Liver (tissue), 8 donors: ENCODE measurements at regions not wholly inside any gene's neighbourhood (a gene's known extent, or its start where the extent isn't known, plus 50 kb on each side); places are given as distances from the start of the nearest gene placed in this dataset.

Source experiments
- DNase-seq: peaks from one replicate; pipeline ENCODE4 v3.0.0-alpha.2; 2017; ENCODE audit warnings: low spot score
- H3K27ac ChIP-seq, 2 donors: one replicate each; pipeline ENCODE4 v1.7.0; 2013; ENCODE audit warnings: inconsistent platforms in 2 of 2, low read length in 2 of 2, control low read depth in 1 of 2, low read depth in 1 of 2, mild to moderate bottlenecking in 1 of 2
- H3K27me3 ChIP-seq, 4 donors: one replicate each; pipeline versions ENCODE4 v1.6.1 to v1.7.0; 2013; ENCODE audit warnings: low read length in 3 of 4, inconsistent platforms in 1 of 4, mild to moderate bottlenecking in 1 of 4, moderate library complexity in 1 of 4; ENCODE audit not compliant: control insufficient read depth in 4 of 4, insufficient read depth in 4 of 4
- H3K36me3 ChIP-seq, 4 donors: one replicate each; pipeline versions ENCODE4 v1.6.1 to v1.7.0; 2013; ENCODE audit warnings: low read length in 3 of 4, mild to moderate bottlenecking in 3 of 4, low read depth in 1 of 4, moderate library complexity in 1 of 4; ENCODE audit not compliant: control insufficient read depth in 4 of 4, insufficient read depth in 3 of 4
- H3K4me1 ChIP-seq, 4 donors: one replicate each; pipeline versions ENCODE4 v1.6.1 to v1.7.0; 2013; ENCODE audit warnings: low read length in 3 of 4, mild to moderate bottlenecking in 3 of 4, moderate library complexity in 1 of 4; ENCODE audit not compliant: control insufficient read depth in 4 of 4, insufficient read depth in 4 of 4
- H3K4me3 ChIP-seq, 3 donors: one replicate each; pipeline versions ENCODE4 v1.6.1 to v1.7.0; 2013; ENCODE audit warnings: low read length in 3 of 3, control low read depth in 1 of 3, low read depth in 1 of 3, mild to moderate bottlenecking in 1 of 3
- H3K9ac ChIP-seq, 2 donors: one replicate each; pipeline ENCODE4 v1.7.0; 2013; ENCODE audit warnings: low read length in 2 of 2, mild to moderate bottlenecking in 2 of 2, moderate library complexity in 2 of 2, control low read depth in 1 of 2, low read depth in 1 of 2
- H3K9me3 ChIP-seq, 4 donors: one replicate each; pipeline versions ENCODE4 v1.6.1 to v1.7.0; 2013; ENCODE audit warnings: low read length in 3 of 4; ENCODE audit not compliant: control insufficient read depth in 4 of 4
- ATF3 ChIP-seq: IDR thresholded peaks from 2 replicates; pipeline ENCODE4 v1.6.1; 2016; ENCODE audit warnings: antibody characterized with exemption
- CTCF ChIP-seq: fragments of 150-350 bp; IDR thresholded peaks from 2 replicates; pipeline ENCODE4 v1.5.1; 2017; ENCODE audit warnings: improper control_type of control experiment, low read depth, low read length; ENCODE audit not compliant: missing input control
- FOXA2 ChIP-seq: IDR thresholded peaks from 2 replicates; pipeline ENCODE4 v1.6.1; 2016; ENCODE audit warnings: antibody characterized with exemption
- HNF4A ChIP-seq, 2 donors: conservative IDR thresholded peaks; 2 replicates each; pipeline ENCODE4 v1.6.1; 2016; ENCODE audit warnings: antibody characterized with exemption in 2 of 2, mild to moderate bottlenecking in 2 of 2
- HNF4G ChIP-seq: IDR thresholded peaks from 2 replicates; pipeline ENCODE4 v1.6.1; 2016; ENCODE audit warnings: antibody characterized with exemption
- JUND ChIP-seq, 2 donors: IDR thresholded peaks; 2 replicates each; pipeline ENCODE4 v1.6.1; 2016; ENCODE audit warnings: antibody characterized with exemption in 2 of 2
- MAX ChIP-seq: IDR thresholded peaks from 2 replicates; pipeline ENCODE4 v1.6.1; 2016; ENCODE audit warnings: antibody characterized with exemption
- NR2F2 ChIP-seq: IDR thresholded peaks from 2 replicates; pipeline ENCODE4 v1.6.1; 2016; ENCODE audit warnings: antibody characterized with exemption
- REST ChIP-seq: IDR thresholded peaks from 2 replicates; pipeline ENCODE4 v1.6.1; 2016; ENCODE audit warnings: antibody characterized with exemption, mild to moderate bottlenecking
- RXRA ChIP-seq, 2 donors: IDR thresholded peaks; 2 replicates each; pipeline ENCODE4 v1.6.1; 2017 to 2018; ENCODE audit warnings: antibody characterized with exemption in 2 of 2, mild to moderate bottlenecking in 1 of 2
- SP1 ChIP-seq: IDR thresholded peaks from 2 replicates; pipeline ENCODE4 v1.6.1; 2018; ENCODE audit warnings: antibody characterized with exemption, mild to moderate bottlenecking
- TAF1 ChIP-seq: conservative IDR thresholded peaks from 2 replicates; pipeline ENCODE4 v1.6.1; 2016; ENCODE audit warnings: antibody characterized with exemption, mild to moderate bottlenecking
- YY1 ChIP-seq: IDR thresholded peaks from 2 replicates; pipeline ENCODE4 v1.6.1; 2016; ENCODE audit warnings: antibody characterized with exemption, mild to moderate bottlenecking
- ZBTB33 ChIP-seq: IDR thresholded peaks from 2 replicates; pipeline ENCODE4 v1.6.1; 2016; ENCODE audit warnings: antibody characterized with exemption
- WGBS: extraction: QIAGEN DNeasy Blood & Tissue Kit; methylation state at CpG from one replicate; pipeline ENCODE4 v1.1.7; 2013; 5-methylcytosine and 5-hydroxymethylcytosine counted together
- donor health status: healthy.
- donor health status: healthy.
- donor health status: healthy.
- donor health status: healthy.
- donor health status: healthy.

- H3K4me1 ChIP-seq = no peaks in the 10 kb centered on the region
- H3K27ac ChIP-seq = no peak overlapping the region
- DNase-seq = no peak
- H3K9ac ChIP-seq = no peak overlapping the region
- no peaks in the 10 kb centered on the region for H3K36me3 ChIP-seq
- peaks cover 0 to 3% (median 1%) of the 10 kb centered on the region in 4 donors for H3K9me3 ChIP-seq
- TF ChIP-seq MAX (no peak), TAF1 (no peak), HNF4G (no peak), CTCF (no peak), HNF4A (conservative IDR thresholded peaks at IDR 0.05) (no peak), SP1 (no peak), ZBTB33 (no peak)
- 92% methylated on average over 5 of the region's 5 CpGs for WGBS
- no peak overlapping the region for H3K4me3 ChIP-seq
- no peaks in the 10 kb centered on the region for H3K27me3 ChIP-seq
These were observed 766.3 kb upstream of the RAG2 start for GRCh38 chr11:37364246-37364839.

GRCh38 chr11:37353192-37353591, 755.2 kb upstream of the RAG2 start:
- Histone ChIP-seq H3K27ac (no peak overlapping the region), H3K4me1 (no peaks in the 10 kb centered on the region), H3K9me3 (no peaks in the 10 kb centered on the region), H3K27me3 (peaks cover 0 to 5% (median 0%) of the 10 kb centered on the region in 4 donors), H3K9ac (no peak overlapping the region), H3K36me3 (no peaks in the 10 kb centered on the region), H3K4me3 (no peak overlapping the region)
- 77% methylated on average over 2 of the region's 2 CpGs for WGBS
- TF ChIP-seq REST (no peak), NR2F2 (no peak), ATF3 (no peak), JUND (IDR thresholded peaks at IDR 0.05) (no peak), FOXA2 (no peak), YY1 (no peak), MAX (no peak), RXRA (IDR thresholded peaks at IDR 0.05) (no peak), CTCF (no peak), ZBTB33 (no peak), HNF4G (no peak)
- no peak for DNase-seq
